GM12872 (cell line): ENCODE measurements at regions not wholly inside any gene's neighbourhood (a gene's known extent, or its start where the extent isn't known, plus 50 kb on each side); places are given as distances from the start of the nearest gene placed in this dataset.

Experiments used
- TF ChIP-seq, protein P1 (sequence below): IDR thresholded peaks from 3 replicates; pipeline ENCODE4 v1.5.1; 2011; ENCODE audit warnings: low read depth, mild to moderate bottlenecking, low read length, moderate library complexity; ENCODE audit not compliant: insufficient read depth

DNA sequence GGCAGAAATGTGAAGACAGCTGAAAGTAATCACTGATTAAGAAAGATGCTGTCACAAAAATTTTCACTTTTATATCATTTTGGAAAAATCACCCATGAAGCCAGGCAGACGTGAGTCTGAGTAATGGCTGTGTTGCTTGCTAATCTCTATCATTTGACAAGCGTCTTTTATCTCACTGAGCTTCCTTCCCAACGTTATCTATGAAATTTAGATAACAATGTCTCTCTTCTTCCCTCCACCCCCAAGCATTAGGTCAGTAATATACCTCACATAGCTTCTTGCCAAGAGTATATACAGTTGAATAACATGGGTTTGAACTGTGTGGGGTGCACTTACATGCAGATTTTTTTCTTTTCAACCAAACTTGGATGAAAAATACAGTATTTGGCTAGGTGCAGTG lies 388.6 kb upstream of the NRXN1 start:
- TF ChIP-seq, protein P1, sequence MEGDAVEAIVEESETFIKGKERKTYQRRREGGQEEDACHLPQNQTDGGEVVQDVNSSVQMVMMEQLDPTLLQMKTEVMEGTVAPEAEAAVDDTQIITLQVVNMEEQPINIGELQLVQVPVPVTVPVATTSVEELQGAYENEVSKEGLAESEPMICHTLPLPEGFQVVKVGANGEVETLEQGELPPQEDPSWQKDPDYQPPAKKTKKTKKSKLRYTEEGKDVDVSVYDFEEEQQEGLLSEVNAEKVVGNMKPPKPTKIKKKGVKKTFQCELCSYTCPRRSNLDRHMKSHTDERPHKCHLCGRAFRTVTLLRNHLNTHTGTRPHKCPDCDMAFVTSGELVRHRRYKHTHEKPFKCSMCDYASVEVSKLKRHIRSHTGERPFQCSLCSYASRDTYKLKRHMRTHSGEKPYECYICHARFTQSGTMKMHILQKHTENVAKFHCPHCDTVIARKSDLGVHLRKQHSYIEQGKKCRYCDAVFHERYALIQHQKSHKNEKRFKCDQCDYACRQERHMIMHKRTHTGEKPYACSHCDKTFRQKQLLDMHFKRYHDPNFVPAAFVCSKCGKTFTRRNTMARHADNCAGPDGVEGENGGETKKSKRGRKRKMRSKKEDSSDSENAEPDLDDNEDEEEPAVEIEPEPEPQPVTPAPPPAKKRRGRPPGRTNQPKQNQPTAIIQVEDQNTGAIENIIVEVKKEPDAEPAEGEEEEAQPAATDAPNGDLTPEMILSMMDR, result no peak

DNA sequence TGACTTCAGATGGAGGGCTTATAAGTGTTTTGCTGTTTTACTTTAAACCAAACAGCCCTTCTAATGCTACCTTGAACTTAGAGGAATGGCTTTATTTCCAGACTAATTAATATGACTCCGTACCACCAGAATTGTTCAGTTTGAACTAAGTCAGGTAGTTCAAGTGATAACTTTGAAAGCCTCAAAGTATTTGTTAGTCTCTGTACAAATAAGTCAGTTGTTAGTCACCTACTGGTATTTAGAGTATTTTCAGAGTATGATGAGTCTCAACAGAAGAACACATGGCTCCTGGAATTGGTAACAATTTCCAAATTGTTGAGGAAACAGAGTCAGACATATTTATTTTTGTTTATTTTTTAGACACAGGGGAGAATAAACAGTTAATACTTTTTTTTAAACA lies 381.8 kb upstream of the NRXN1 start:
- TF ChIP-seq, protein P1, result no peak

DNA sequence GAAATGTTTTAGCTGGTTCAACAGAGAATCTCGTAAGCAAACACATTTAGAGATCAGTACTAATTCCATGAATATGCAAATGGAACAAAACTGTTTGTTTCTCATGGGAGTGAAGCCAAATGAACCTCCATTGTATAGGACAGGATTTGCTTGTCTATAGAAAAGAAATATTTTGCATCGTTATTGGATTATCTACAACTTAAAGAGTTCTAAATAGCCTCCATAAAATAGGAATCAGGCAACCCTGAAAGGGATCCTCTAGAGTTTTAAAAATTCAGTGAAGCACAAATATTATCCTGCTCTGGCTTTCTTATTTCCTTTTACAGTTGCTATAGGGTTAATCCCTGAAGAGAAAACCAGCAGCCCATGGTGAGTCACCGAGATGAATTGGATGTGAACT lies 378.4 kb upstream of the NRXN1 start:
- TF ChIP-seq, protein P1, result no peak

DNA sequence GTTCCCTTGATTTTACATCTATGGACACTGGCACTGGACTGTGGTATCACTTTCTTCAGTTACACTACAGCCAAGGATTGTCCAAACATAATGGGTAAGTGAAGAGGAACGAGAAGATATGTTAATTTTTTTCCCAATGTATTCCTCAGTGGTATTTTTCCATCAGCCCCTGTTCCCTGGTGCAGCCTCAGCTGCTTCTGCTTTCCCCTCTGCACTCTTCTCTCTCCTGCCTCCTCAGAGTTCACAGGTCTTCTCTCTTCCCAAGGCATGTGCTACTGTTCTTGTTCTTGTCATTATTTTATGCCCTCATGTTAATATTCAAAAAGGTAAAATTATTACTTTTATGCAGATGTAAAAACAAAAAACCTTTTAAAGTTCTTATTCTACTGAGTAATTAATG lies 378.0 kb upstream of the NRXN1 start:
- TF ChIP-seq, protein P1, result no peak

DNA sequence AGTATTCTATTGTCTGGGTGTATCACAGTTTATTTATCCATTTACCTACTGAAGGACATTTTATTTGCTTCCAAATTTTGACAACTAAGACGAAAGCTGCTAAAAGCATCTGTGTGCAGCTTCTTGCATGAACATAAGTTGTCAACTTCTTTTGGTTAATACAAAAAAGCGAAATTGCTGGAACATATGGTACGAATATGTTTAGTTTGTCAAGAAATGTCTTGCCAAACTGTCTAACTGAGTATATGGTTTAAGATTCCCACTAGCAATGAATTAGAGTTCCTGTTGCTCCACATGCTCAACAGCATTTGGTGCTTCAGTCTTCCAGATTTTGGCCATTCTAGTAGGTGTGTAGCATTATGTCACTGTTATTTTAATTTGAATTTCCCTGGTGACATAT lies 372.3 kb upstream of the NRXN1 start:
- TF ChIP-seq, protein P1, result no peak

DNA sequence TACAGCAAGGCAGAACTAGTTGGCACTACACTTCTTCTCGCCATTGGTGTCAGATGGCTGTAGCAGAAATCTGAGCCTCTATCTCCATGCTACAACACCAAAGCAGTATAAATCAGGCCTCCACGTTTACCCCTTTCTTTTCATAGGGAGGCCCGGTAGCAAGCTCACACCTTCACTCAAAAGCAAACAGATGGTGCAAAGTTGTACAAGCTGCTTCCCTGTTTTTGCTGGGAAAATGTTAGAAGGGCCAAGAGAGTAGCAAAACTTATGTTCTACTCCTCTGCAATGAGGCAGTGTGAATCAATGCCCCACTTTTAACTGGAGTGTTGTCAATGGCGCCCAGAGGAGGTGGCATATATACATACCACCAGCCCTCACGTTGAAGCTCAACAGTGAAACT lies 369.6 kb upstream of the NRXN1 start:
- TF ChIP-seq, protein P1, result no peak

DNA sequence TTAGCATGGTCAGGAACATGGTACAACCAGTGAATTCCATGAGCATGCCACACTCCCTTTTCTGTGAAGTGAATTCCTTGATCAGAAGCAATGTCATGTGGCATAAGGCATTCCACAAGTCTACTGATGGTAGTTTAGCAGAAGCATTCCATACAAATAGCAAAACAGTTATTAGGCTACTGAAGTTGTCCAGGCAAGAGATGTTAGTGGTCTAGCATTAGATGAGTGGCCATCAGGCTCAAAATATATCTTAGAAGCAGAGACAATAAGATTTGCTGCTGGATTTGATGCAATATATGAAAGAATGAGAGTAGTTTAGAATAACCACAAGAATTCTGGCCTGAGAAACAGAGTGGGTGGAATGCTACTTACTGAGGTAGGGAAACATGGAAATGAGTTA lies 355.3 kb upstream of the NRXN1 start:
- TF ChIP-seq, protein P1, result no peak

DNA sequence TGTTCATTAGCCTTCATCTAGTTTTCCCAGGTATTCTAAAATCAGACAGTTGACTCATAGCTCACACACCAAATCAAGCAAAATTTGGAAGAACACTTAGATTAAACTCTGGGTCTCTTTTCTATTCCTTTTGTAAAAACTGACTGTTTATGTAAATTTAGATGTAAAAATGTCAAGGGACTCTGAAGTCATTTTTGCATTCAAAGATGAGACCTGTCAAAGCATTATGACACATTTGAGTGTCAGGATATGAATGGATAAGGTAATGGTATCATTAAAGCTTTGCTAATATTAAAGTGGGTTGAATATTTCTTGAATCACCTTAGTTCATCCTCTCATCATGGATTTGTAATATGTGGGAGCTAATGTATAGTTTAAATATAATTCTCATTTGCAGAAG lies 348.1 kb upstream of the NRXN1 start:
- TF ChIP-seq, protein P1, result no peak
